ENCODE measurements at regions not wholly inside any gene's neighbourhood (a gene's known extent, or its start where the extent isn't known, plus 50 kb on each side); places are given as distances from the start of the nearest gene placed in this dataset.
"Not testable (repeated sequence)": the region's sequence is repeated elsewhere in the genome, so short reads cannot be mapped to it uniquely, and the experiment has no call there.

- DNase-seq (ENCODE audit: low read depth) = peak; percentile 10
These were observed 152.6 kb downstream of the MAGEB17 start for GRCh38 chrX:16319929-16320328.

GRCh38 chrX:16320765-16321355, 153.6 kb downstream of the MAGEB17 start:
- DNase-seq (ENCODE audit: low read depth) = peak; percentile 17

- no peak for DNase-seq (ENCODE audit: low read depth)
These were observed 166.2 kb downstream of the MAGEB17 start for GRCh38 chrX:16333453-16333852.

GRCh38 chrX:16335181-16335580, 167.9 kb downstream of the MAGEB17 start:
- DNase-seq (ENCODE audit: low read depth) = no peak

- no peak for DNase-seq (ENCODE audit: low read depth)
These were observed 180.8 kb downstream of the MAGEB17 start for GRCh38 chrX:16347968-16348670.

- no peak for DNase-seq (ENCODE audit: low read depth)
These were observed 190.6 kb downstream of the MAGEB17 start for GRCh38 chrX:16357902-16358301.

- not testable (repeated sequence) for DNase-seq (ENCODE audit: low read depth)
These were observed 192.8 kb downstream of the MAGEB17 start for GRCh38 chrX:16360056-16360455.

GRCh38 chrX:16368696-16369095, 201.4 kb downstream of the MAGEB17 start:
- DNase-seq (ENCODE audit: low read depth) = no peak

GRCh38 chrX:16376056-16376455, 208.8 kb downstream of the MAGEB17 start:
- DNase-seq (ENCODE audit: low read depth) = no peak

- no peak for DNase-seq (ENCODE audit: low read depth)
These were observed 218.8 kb downstream of the MAGEB17 start for GRCh38 chrX:16386126-16386525.

GRCh38 chrX:16392597-16392996, 225.3 kb downstream of the MAGEB17 start:
- DNase-seq (ENCODE audit: low read depth) = no peak

- DNase-seq (ENCODE audit: low read depth) = no peak
These were observed 227.0 kb downstream of the MAGEB17 start for GRCh38 chrX:16394290-16394689.

GRCh38 chrX:16403808-16404207, 236.5 kb downstream of the MAGEB17 start:
- DNase-seq (ENCODE audit: low read depth) = no peak

GRCh38 chrX:16416588-16416987, 233.4 kb upstream of the S100G start:
- DNase-seq (ENCODE audit: low read depth) = no peak

- no peak for DNase-seq (ENCODE audit: low read depth)
These were observed 231.3 kb upstream of the S100G start for GRCh38 chrX:16418650-16419049.

- DNase-seq (ENCODE audit: low read depth) = no peak
These were observed 222.3 kb upstream of the S100G start for GRCh38 chrX:16427668-16428067.

GRCh38 chrX:16429406-16429805, 220.6 kb upstream of the S100G start:
- DNase-seq (ENCODE audit: low read depth) = peak; percentile 12

- no peak for DNase-seq (ENCODE audit: low read depth)
These were observed 218.7 kb upstream of the S100G start for GRCh38 chrX:16431266-16431665.

- DNase-seq (ENCODE audit: low read depth) = no peak
These were observed 216.9 kb upstream of the S100G start for GRCh38 chrX:16433021-16433420.

GRCh38 chrX:16435399-16435986, 214.5 kb upstream of the S100G start:
- DNase-seq (ENCODE audit: low read depth) = no peak

- DNase-seq (ENCODE audit: low read depth) = peak; percentile 70
These were observed 213.4 kb upstream of the S100G start for GRCh38 chrX:16436348-16437188.

- no peak for DNase-seq (ENCODE audit: low read depth)
These were observed 209.5 kb upstream of the S100G start for GRCh38 chrX:16440446-16440845.
